GM15510 (cell line): ENCODE measurements at regions not wholly inside any gene's neighbourhood (a gene's known extent, or its start where the extent isn't known, plus 50 kb on each side); places are given as distances from the start of the nearest gene placed in this dataset.

Experiments used
- POLR2A ChIP-seq: IDR thresholded peaks from 3 replicates; pipeline ENCODE4 v1.6.1; 2011; ENCODE audit warnings: borderline replicate concordance; ENCODE audit not compliant: insufficient read length; ENCODE audit errors: extremely low read depth

DNA sequence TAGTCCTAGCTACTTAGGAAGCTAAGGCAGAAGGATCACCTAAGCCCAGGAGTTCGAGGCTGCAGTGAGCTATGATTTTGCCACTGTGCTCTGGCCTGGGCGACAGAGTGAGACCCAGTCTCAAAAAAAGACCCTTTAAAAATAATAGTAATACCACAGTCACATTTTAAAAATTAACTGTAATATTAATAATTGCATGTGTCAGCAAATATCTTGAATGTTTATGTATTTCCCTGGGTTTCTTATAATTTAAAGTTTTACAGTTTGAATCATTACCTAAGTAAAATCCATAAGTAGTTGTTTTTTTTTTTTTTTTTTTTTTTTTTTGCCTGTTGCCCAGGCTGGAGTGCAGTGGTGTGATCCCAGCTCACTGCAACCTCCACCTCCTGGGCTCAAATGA is 69.2 kb downstream of the LYZL2 start:
- no peak for TF ChIP-seq POLR2A

DNA sequence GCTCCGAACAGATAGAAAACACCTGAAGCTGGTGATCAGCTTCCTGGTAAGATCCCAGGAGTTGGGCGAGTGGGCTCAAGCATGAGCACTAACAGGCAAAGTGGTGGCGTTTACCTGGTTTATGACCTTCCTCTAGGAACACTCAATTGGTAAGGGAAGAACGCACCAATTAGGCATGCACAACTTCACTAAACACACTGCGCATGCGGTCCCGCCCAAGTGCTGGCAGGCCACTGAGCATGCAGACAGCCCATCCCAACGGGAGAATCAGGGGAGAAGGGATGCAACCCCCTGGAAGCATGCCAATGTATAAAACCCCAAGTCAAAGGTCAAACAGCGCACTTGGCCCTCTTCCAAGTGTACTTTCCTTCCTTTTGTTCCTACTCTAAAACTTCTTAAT is 70.4 kb downstream of the LYZL2 start:
- TF ChIP-seq POLR2A: no peak

DNA sequence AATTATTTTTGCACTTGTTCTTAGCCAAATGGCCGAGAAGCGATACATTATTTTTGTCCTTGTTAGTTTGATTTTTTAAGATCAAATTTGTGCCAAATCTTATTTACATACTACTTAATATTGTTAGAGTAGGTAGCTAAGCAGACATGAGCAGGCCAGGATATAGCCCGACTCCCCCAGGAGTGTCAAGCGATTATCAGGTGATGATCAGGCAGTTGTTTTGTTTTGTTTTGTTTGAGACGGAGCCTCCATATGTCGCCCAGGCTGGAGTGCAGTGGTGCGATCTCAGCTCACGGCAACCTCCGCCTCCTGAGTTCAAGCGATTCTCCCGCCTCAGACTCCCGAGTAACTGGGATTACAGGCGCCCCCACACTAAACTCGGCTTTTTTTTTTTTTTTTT is 71.1 kb downstream of the LYZL2 start:
- no peak for TF ChIP-seq POLR2A

DNA sequence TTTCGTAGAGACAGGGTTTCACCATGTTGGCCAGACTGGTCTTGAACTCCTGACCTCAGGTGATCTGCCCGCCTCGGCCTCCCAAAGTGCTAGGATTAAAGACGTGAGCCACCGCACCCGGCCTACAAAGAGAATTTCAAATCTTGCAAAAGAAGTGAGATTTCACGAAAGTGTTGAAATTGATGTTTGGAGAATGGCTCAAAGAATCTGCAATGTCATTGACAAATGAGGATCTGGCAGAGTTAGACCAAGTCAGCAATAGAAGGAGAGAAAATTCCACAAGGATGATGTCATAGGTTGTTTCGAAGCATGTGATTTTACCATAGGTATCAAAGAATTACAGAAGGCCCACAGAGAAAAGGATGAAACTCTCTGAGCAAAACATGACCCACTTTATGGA is 71.7 kb downstream of the LYZL2 start:
- no peak for TF ChIP-seq POLR2A

DNA sequence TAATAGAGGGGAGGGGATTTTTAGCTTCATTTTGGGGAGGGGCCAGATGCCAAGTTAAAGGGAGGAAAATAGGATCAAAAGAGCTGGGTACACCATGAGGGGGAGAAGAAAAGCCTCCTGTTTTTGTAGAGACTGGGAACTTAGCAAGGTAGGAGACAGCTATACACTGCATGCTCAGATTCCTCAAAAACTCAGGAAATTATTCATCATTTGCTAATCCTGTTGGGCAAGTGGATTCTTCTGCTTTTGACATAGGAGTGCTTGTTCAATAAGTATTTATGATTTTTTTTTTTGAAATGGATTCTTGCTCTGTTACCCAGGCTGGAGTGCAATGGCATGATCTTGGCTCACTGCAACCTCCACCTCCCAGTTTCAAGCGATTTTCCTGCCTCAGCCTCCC is 73.4 kb downstream of the LYZL2 start:
- no peak for TF ChIP-seq POLR2A

DNA sequence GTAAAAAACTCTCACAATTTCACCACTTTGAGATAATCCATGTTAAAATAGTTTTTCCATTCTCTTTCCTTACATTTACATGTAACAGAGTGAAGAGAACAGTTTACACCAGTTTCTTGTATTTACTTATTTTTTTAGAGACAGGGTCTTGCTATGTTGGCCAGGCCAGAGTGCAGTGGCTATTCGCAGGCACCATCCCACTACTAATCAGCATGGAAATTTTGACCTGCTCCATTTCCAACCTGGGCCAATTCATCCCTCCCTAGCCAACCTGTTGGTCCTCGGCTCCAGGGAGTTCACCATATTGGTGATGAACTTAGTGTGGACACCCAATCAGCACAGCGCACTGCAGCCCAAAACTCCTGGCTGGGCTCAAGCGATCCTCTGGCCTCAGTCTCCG is 74.1 kb downstream of the LYZL2 start:
- TF ChIP-seq POLR2A: no peak

DNA sequence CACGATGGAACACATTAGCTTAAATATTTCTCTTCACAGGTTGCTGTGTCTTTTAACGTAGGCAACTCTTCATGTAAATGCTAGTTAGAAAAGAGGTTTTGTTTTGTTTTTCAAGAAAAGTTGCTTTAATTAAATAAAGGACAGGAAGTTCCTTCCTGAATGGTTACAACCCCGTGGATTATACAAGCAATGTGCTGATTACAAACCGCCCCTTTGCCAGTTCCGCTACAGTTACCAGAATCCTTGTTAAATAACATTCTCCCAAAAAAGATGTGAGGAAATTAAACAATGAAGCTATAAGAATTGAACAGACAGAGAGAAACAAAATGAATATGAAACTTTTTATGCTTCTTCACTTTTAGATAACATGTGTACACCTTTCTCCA is 75.1 kb downstream of the LYZL2 start:
- TF ChIP-seq POLR2A: no peak

DNA sequence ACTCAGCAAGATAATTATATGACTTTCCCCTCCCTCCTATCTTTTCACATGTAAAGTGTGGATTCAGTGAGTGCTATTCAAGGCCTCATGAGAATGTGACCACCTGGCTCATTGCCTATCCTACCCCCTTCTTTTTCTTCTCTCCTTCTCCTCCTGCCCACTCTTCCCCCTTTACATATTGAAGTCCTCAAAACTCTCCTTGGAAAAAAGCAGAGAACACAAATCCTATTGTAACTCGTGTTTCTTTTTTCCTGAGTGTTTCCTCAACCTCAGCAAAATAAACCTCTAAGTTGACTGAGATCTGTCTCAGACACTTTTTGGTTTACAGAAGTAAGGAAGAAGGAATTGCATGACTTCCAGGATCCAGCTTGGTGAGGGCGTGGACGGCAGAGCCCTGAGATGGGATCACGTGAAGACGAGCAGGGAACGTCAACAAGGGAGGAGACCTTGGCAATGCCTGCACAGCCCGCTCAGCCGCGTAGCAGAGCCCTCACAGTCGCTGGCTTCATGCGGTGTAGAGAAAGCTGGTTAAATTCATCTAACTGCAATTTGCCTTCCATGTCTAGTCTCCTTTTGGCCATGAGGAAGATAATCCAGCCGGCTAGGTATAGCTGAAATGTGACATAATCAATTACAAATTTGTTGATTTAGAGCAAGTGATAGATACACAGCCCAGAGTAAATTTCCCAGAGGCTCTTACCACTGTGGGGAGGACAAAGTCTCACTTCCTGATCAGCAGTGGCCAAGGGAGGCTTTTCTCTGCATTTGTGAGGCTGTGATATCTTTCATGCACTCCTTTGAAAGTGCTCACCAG is 75.7 kb downstream of the LYZL2 start:
- no peak for TF ChIP-seq POLR2A

DNA sequence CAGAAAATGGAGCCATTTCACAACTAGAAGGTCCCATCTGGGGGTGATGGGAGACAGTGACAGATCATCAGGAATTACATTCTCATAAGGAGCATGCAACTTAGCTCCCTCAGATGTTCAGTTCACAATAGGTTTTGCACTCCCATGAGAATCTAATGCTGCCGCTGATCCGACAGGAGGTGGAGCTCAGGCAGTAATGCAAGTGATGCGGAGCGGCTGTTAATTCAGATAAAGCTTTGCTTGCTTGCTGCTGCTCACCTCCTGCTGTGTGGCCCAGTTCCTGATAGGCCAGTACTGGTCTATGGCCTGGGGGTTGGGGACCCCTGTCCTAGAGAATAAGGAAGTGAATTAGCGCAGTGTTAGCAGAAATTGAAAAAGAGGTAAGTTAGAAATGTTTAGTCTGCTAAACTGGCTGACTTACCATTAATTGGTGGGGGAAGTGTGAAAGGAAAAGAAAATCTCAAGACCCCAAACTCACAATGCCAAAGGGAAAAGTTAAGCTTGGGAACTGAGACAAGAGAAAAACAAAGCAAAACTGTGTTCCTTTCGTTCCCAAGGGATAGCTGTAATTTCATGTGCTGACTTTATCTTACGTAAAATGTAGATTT is 76.4 kb downstream of the LYZL2 start:
- no peak for TF ChIP-seq POLR2A

DNA sequence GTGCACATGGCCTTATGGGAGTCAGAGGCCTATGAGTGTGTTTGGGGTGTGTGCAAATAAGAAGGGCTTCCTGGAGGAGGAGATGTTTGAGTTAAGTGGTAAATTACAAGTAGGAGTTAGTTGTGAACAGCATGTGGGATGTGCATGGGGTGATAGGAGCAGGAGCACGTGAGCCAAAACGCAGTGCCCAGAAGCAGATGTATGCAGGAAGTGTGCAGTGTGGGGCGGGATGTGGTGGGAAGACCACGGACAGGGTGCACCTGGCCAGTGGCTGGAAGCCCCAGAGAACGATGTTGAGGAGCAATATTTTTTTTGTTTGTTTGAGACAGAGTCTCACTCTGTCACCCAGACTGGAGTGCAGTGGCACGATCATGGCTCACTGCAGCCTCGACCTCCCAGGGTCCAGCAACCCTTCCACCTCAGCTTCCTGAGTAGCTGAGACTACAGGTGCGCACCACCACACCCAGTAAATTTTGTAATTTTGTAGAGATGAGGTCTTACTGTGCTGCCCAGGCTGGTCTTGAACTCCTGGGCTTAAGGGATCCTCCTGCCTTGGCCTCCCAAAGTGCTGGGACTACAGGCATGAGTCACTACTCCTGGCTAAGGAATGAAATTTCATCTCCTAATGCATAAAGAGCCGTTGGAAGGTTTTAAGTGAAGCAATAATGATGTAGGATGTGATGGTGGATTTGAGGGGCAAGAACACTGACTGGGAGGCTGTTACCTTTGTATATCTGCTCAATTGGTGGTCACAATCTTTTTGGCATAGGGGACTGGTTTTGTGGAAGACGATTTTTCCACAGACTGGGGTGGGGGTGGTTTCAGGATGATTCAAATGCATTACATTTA is 78.4 kb downstream of the LYZL2 start:
- no peak for TF ChIP-seq POLR2A

DNA sequence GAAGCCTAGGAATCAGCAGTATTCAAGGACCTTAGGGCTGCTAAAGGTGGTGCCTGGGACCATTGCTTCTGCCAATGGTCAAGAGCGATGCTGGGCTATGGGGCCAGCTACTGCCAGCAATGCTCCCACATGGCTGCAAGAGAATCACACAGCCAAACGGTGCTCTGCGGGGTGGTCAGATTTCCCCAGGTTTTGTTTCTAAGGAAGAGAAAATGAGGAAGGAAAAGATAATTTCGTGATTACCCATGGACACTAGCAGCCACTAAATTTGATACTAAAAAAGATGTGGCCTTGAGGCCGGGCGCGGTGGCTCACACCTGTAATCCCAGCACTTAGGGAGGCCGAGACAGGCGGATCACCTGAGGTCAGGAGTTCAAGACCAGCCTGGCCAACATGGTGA is 83.0 kb downstream of the LYZL2 start:
- TF ChIP-seq POLR2A: no peak

DNA sequence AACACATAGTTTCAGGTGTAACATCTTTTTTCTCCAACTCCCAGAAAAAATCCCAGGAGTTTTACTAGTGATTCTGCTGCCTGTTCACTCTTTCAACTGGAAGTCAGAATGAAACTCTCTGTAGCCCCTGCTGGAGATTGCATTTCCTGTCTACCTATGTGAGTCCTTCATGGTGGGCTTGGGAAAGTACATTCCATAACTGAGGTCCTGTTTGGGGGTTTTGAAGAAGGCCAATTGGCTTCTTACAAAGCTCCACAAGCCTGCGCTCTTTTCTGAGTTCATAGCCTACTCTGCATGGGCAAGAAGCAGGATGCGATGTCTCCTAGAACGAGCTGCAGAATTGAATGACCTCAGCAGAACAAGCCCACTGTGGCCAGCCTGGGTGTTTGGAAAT is 86.7 kb downstream of the LYZL2 start:
- no peak for TF ChIP-seq POLR2A

DNA sequence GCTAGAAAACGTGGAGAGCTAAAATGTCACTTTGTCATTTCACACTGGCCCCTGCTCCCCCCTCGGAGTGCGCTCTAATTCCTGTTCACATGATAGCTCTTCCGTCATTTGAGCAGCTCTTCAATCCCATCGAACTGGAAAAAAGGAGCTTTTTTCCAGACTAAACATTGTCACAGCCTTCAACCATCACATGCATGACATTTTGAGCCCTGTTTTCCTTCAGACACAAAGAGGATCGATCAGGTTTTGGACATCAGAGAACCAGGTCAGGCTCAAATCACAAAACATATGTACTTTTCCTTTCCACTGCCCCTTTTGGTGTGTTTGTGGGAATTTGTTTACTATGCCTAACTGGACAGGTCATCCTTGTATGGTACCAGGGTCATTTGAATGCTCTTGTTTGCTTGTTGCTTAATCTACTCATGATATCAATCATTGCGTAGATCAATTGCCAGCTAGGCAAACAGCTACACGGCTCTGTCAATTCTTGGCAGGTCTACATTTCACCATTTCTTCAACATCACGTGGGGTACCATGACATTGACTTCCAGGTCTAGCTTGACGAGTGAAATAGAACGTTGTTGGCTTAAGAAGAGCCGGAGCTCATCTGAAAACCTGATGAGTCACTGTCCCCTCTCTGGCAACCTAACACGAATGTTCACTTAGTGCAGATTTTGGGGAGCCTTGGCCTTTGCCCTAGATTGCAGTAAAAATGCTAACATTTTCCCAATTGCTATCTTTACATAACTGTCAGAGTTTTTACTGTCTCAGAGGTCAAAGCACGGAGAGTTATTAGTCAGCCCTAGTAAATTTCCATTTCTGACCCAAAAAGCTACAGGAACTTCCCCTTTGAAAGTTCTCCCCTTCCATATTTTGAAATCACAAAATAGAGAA is 87.3 kb downstream of the LYZL2 start:
- TF ChIP-seq POLR2A: no peak

DNA sequence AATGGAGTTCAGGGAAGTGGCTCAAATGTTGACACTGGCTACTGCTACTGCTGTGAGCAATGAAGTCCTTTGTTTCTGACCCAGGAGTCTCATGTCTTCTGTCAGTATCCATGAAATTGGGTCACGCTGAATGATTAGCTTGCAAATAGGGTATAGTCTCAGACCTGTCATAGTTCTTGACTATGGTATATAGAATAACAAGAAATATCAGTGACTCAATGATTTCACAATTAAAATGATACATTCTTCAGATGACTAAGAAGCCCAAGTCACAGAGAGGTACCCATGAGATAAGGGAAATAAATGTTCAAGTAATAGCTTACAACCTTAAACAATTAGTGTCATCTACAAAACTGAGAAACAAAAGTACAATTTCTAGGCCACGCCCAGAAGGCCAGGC is 89.3 kb downstream of the LYZL2 start:
- TF ChIP-seq POLR2A: no peak
